ENCODE measurements at regions not wholly inside any gene's neighbourhood (a gene's known extent, or its start where the extent isn't known, plus 50 kb on each side); places are given as distances from the start of the nearest gene placed in this dataset.

- 46 to 63% methylated on average over 4 of the region's 4 CpGs for WGBS, 2 donors
- DNase-seq: no peak
- H3K4me3 ChIP-seq: no peak overlapping the region
- TF ChIP-seq POLR2A (IDR thresholded peaks at IDR 0.05): no peak
- TF ChIP-seq, protein P1, sequence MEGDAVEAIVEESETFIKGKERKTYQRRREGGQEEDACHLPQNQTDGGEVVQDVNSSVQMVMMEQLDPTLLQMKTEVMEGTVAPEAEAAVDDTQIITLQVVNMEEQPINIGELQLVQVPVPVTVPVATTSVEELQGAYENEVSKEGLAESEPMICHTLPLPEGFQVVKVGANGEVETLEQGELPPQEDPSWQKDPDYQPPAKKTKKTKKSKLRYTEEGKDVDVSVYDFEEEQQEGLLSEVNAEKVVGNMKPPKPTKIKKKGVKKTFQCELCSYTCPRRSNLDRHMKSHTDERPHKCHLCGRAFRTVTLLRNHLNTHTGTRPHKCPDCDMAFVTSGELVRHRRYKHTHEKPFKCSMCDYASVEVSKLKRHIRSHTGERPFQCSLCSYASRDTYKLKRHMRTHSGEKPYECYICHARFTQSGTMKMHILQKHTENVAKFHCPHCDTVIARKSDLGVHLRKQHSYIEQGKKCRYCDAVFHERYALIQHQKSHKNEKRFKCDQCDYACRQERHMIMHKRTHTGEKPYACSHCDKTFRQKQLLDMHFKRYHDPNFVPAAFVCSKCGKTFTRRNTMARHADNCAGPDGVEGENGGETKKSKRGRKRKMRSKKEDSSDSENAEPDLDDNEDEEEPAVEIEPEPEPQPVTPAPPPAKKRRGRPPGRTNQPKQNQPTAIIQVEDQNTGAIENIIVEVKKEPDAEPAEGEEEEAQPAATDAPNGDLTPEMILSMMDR (IDR thresholded peaks at IDR 0.05): no peak
- no peaks in the 10 kb centered on the region for H3K4me1 ChIP-seq
- no peaks in the 10 kb centered on the region for H3K36me3 ChIP-seq (replicated peaks in 1 of 2; ENCODE audit: insufficient read depth in 1 of 2, low read depth in 2 of 2)
- no peaks in the 10 kb centered on the region for H3K27me3 ChIP-seq
- H3K9me3 ChIP-seq: no peaks in the 10 kb centered on the region
- no peak for ATAC-seq
- intact Hi-C loops (cut with DNase I): no loop called here
- H3K27ac ChIP-seq: no peak overlapping the region
Observed at GRCh38 chr1:177620636-177621190, 349.1 kb downstream of the SEC16B start.

DNA sequence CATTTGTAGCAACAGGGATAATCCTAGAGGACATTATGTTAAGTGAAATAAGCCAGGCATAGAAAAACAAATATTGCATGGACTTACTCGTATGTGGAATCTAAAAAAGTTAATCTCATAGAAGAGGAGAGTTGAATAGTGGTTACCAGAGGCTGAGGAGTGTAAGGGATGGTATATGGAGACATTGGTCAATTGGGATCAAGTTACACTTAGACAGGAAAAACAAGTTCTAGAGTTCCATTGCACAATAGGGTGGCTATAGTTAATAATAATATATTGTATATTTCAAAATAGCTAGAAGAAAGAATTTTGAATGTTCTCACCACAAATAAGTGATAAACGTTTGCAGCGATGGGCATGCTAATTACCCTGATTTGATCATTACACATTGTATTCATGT, 354.6 kb downstream of the SEC16B start:
- WGBS, 2 donors: 53 to 59% methylated on average over 3 of the region's 3 CpGs
- H3K27me3 ChIP-seq: no peaks in the 10 kb centered on the region
- H3K4me1 ChIP-seq: no peaks in the 10 kb centered on the region
- TF ChIP-seq, protein P1 (IDR thresholded peaks at IDR 0.05): no peak
- TF ChIP-seq POLR2A (IDR thresholded peaks at IDR 0.05): no peak
- no peak overlapping the region for H3K27ac ChIP-seq
- H3K9me3 ChIP-seq: no peaks in the 10 kb centered on the region
- no peak for DNase-seq
- ATAC-seq: no peak
- no peak overlapping the region for H3K4me3 ChIP-seq
- intact Hi-C loops (cut with DNase I): no loop called here
- no peaks in the 10 kb centered on the region for H3K36me3 ChIP-seq (replicated peaks in 1 of 2; ENCODE audit: insufficient read depth in 1 of 2, low read depth in 2 of 2)

- DNase-seq: no peak
- intact Hi-C loops (cut with DNase I): no loop called here
- WGBS, 2 donors: 80 to 90% methylated on average over 1 of the region's 1 CpG
Observed at GRCh38 chr1:177611402-177611801, 358.5 kb downstream of the SEC16B start.

GRCh38 chr1:177609953-177610352, 359.9 kb downstream of the SEC16B start:
- WGBS, 2 donors: 53 to 66% methylated on average over 2 of the region's 2 CpGs
- Histone ChIP-seq H3K36me3 (replicated peaks in 1 of 2; ENCODE audit: insufficient read depth in 1 of 2, low read depth in 2 of 2) (no peaks in the 10 kb centered on the region), H3K4me1 (no peaks in the 10 kb centered on the region), H3K9me3 (no peaks in the 10 kb centered on the region), H3K27me3 (no peaks in the 10 kb centered on the region), H3K4me3 (no peak overlapping the region), H3K27ac (no peak overlapping the region)
- no peak for ATAC-seq
- no peak for TF ChIP-seq POLR2A (IDR thresholded peaks at IDR 0.05)
- TF ChIP-seq, protein P1 (IDR thresholded peaks at IDR 0.05): no peak
- intact Hi-C loops (cut with DNase I): no loop called here
- DNase-seq: no peak

More at GRCh38 chr1:177611402-177611801, 358.5 kb downstream of the SEC16B start:
- Histone ChIP-seq H3K9me3 (no peaks in the 10 kb centered on the region), H3K27me3 (no peaks in the 10 kb centered on the region), H3K4me3 (no peak overlapping the region), H3K36me3 (replicated peaks in 1 of 2; ENCODE audit: insufficient read depth in 1 of 2, low read depth in 2 of 2) (no peaks in the 10 kb centered on the region), H3K4me1 (no peaks in the 10 kb centered on the region), H3K27ac (no peak overlapping the region)
- no peak for ATAC-seq
- no peak for TF ChIP-seq POLR2A (IDR thresholded peaks at IDR 0.05)
- TF ChIP-seq, protein P1 (IDR thresholded peaks at IDR 0.05): no peak

DNA sequence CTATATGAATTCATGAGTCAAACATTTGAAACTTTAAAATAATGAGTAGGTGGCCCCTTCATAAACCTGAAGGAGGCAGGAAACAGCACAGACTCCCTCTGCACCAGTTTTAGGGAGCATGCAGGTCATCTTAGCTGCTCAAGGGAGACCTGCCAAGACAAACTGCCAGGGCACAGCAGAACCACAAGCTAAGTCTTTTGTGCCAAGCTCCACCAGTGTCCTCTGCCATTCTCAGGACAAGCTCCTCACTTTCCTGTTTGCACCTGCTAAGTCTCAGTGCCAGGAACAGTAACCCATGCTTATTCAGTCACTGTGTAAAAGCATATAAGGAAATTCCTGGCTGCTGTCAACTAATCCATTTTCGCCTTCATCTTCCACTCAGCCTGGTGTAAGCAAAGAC, 368.9 kb downstream of the SEC16B start:
- DNase-seq (no peak), ATAC-seq (no peak)
- H3K4me1 ChIP-seq: no peaks in the 10 kb centered on the region
- no peak overlapping the region for H3K27ac ChIP-seq
- intact Hi-C loops (cut with DNase I): no loop called here
- H3K36me3 ChIP-seq (replicated peaks in 1 of 2; ENCODE audit: insufficient read depth in 1 of 2, low read depth in 2 of 2): no peaks in the 10 kb centered on the region
- no peak for TF ChIP-seq POLR2A (IDR thresholded peaks at IDR 0.05)
- TF ChIP-seq, protein P1 (IDR thresholded peaks at IDR 0.05): no peak
- no peak overlapping the region for H3K4me3 ChIP-seq
- no peaks in the 10 kb centered on the region for H3K9me3 ChIP-seq
- H3K27me3 ChIP-seq: no peaks in the 10 kb centered on the region
- WGBS, 2 donors: 67 to 81% methylated on average over 1 of the region's 1 CpG
